Endothelial cell of umbilical vein (primary cell): ENCODE measurements at regions not wholly inside any gene's neighbourhood (a gene's known extent, or its start where the extent isn't known, plus 50 kb on each side); places are given as distances from the start of the nearest gene placed in this dataset.

Experiments
- BruUV-seq: library from RNA; stranded (reverse); fragments of 400-500 nt; replicated peaks from 2 replicates; lab custom pipeline; 2021; lab: Mats Ljungman, UMichigan
- CTCF ChIA-PET: fragments of 300-600, 350-600 bp; sonication (Branson Sonifier 250); formaldehyde crosslinking; loops from one replicate; lab custom pipeline; 2021; ENCODE audit warnings: antibody characterized with exemption, inconsistent platforms; lab: Charles Lee
- POLR2A ChIA-PET: fragments of 300-600, 350-600 bp; sonication (Branson Sonifier 250); formaldehyde crosslinking; loops from one replicate; lab custom pipeline; 2021; ENCODE audit warnings: antibody characterized with exemption, inconsistent platforms; lab: Charles Lee
- DNase-seq: peaks from one replicate; pipeline ENCODE4 v3.0.0-alpha.2; 2011; ENCODE audit warnings: low read depth, low spot score
- FAIRE-seq: peaks from 2 replicates; lab custom pipeline; 2011; peaks lifted over from hg19 to GRCh38; lab: Jason Lieb, UNC
- H2AFZ ChIP-seq: 2 replicates; pipeline ENCODE4 v1.6.0; 2012; ENCODE audit warnings: low read depth, low read length, control low read depth, inconsistent platforms
- H3K27ac ChIP-seq: 2 replicates; pipeline ENCODE4 v1.5.1; 2011; ENCODE audit warnings: low read depth, mild to moderate bottlenecking, control low read depth, low read length, moderate library complexity; ENCODE audit not compliant: insufficient read depth
- H3K27me3 ChIP-seq, 2 experiments: 2 replicates each; pipeline versions ENCODE4 v1.6.0 to v1.6.1; 2011; ENCODE audit warnings: low read length in 2 of 2, mixed read lengths in 1 of 2; ENCODE audit not compliant: control insufficient read depth in 2 of 2, insufficient read depth in 2 of 2
- H3K36me3 ChIP-seq, 2 experiments: 2 replicates in 1 of 2; 3 replicates in 1 of 2; pipeline ENCODE4 v1.5.1; 2011; ENCODE audit warnings: low read length in 2 of 2, mild to moderate bottlenecking in 1 of 2, moderate library complexity in 1 of 2; ENCODE audit not compliant: control insufficient read depth in 2 of 2, insufficient read depth in 2 of 2; ENCODE audit errors: extremely low read depth in 1 of 2
- H3K4me1 ChIP-seq: 3 replicates; pipeline ENCODE4 v1.5.1; 2011; ENCODE audit warnings: mild to moderate bottlenecking, low read length; ENCODE audit not compliant: control insufficient read depth, insufficient read depth; ENCODE audit errors: extremely low read depth
- H3K4me2 ChIP-seq: 2 replicates; pipeline ENCODE4 v1.6.1; 2011; ENCODE audit warnings: low read length, control low read depth, mixed read lengths; ENCODE audit not compliant: insufficient read depth
- H3K4me3 ChIP-seq, 3 experiments: fragments of 200-600 bp in 1 of 3; sonication (generic), shearing (Covaris generic) in 1 of 3; replicated peaks in 1 of 3; 2 replicates each; pipeline ENCODE4 v1.5.1; 2011 to 2016; ENCODE audit warnings: control low read depth in 3 of 3, low read length in 3 of 3, mild to moderate bottlenecking in 2 of 3, inconsistent platforms in 1 of 3, low read depth in 1 of 3, moderate library complexity in 1 of 3; ENCODE audit not compliant: insufficient read depth in 1 of 3
- H3K79me2 ChIP-seq: 2 replicates; pipeline ENCODE4 v1.6.0; 2012; ENCODE audit warnings: low read length, inconsistent platforms; ENCODE audit not compliant: control insufficient read depth, insufficient read depth
- H3K9ac ChIP-seq: replicated peaks from 2 replicates; pipeline ENCODE3; 2011; ENCODE audit warnings: low read length, control low read depth; ENCODE audit not compliant: insufficient read depth; ENCODE audit errors: extremely low read depth
- H3K9me1 ChIP-seq: replicated peaks from 3 replicates; pipeline ENCODE4 v1.6.0; 2011; ENCODE audit warnings: mild to moderate bottlenecking, low read length; ENCODE audit not compliant: control insufficient read depth, insufficient read depth; ENCODE audit errors: extremely low read depth
- H3K9me3 ChIP-seq: replicated peaks from 2 replicates; pipeline ENCODE4 v1.5.1; 2012; ENCODE audit warnings: low read length, inconsistent platforms; ENCODE audit not compliant: control insufficient read depth, insufficient read depth
- H4K20me1 ChIP-seq: replicated peaks from 2 replicates; pipeline ENCODE3; 2011; ENCODE audit warnings: mild to moderate bottlenecking, low read length; ENCODE audit not compliant: control insufficient read depth, insufficient read depth; ENCODE audit errors: extremely low read depth
- EZH2 ChIP-seq: IDR thresholded peaks from 2 replicates; pipeline ENCODE4 v1.6.1; 2012; ENCODE audit warnings: borderline replicate concordance, low read depth, mild to moderate bottlenecking, moderate library complexity, low read length, inconsistent platforms; ENCODE audit not compliant: severe bottlenecking
- FOS ChIP-seq: IDR thresholded peaks from 2 replicates; pipeline ENCODE4 v1.6.1; 2011; ENCODE audit warnings: mild to moderate bottlenecking, low read length, moderate library complexity, borderline replicate concordance; ENCODE audit not compliant: insufficient read depth
- GATA2 ChIP-seq: IDR thresholded peaks from 2 replicates; pipeline ENCODE4 v1.7.0; 2011; ENCODE audit warnings: low read depth, mild to moderate bottlenecking, moderate library complexity, mixed read lengths, low read length; ENCODE audit not compliant: insufficient read length, insufficient read depth
- JUN ChIP-seq: IDR thresholded peaks from 2 replicates; pipeline ENCODE4 v1.6.1; 2011; ENCODE audit warnings: borderline replicate concordance, low read depth; ENCODE audit not compliant: insufficient read length, insufficient read depth
- MAX ChIP-seq: IDR thresholded peaks from 2 replicates; pipeline ENCODE4 v1.6.1; 2011; ENCODE audit not compliant: insufficient read depth, insufficient read length
- MYC ChIP-seq: IDR thresholded peaks from one replicate; pipeline ENCODE4 v1.6.1; 2011; ENCODE audit warnings: mild to moderate bottlenecking, low read depth, low read length
- POLR2A ChIP-seq: IDR thresholded peaks from 2 replicates; pipeline ENCODE4 v1.6.1; 2012; ENCODE audit warnings: low read depth, mild to moderate bottlenecking, control low read depth, low read length
- POLR2AphosphoS5 ChIP-seq: IDR thresholded peaks from 2 replicates; pipeline ENCODE4 v1.6.1; 2012; ENCODE audit warnings: low read depth, mild to moderate bottlenecking, control low read depth, low read length, moderate library complexity; ENCODE audit not compliant: insufficient read depth
- dilution Hi-C: fragments of 300-500 bp; cut with MboI; formaldehyde crosslinking; loops from one replicate; pipeline ENCODE4 v1.15.0; 2019; ENCODE audit warnings: low sequenced_read_pairs; ENCODE audit not compliant: extremely low pct_ligation_motif_present
- intact Hi-C: fragments of 100-400 bp; cut with micrococcal nuclease; formaldehyde crosslinking; loops from one replicate; pipeline ENCODE4 v1.10.0; 2022
- TF ChIP-seq, protein P1 (sequence below), 2 donors: IDR thresholded peaks; 1 replicate in 1 of 2; 2 replicates in 1 of 2; pipeline ENCODE4 v1.5.1; 2011; ENCODE audit warnings: low read length in 2 of 2, mild to moderate bottlenecking in 2 of 2, moderate library complexity in 2 of 2, control low read depth in 1 of 2, inconsistent platforms in 1 of 2, low read depth in 1 of 2; ENCODE audit not compliant: insufficient read depth in 1 of 2; ENCODE audit errors: extremely low read depth in 1 of 2

- Histone ChIP-seq H3K9me3 (no peaks in the 10 kb centered on the region), H2AFZ (no peak overlapping the region), H3K27me3 (no peaks in the 10 kb centered on the region), H3K9me1 (no peaks in the 10 kb centered on the region), H4K20me1 (no peaks in the 10 kb centered on the region), H3K4me1 (no peaks in the 10 kb centered on the region), H3K36me3 (no peaks in the 10 kb centered on the region), H3K4me3 (no peak overlapping the region), H3K79me2 (no peaks in the 10 kb centered on the region), H3K4me2 (no peak overlapping the region), H3K9ac (no peak overlapping the region), H3K27ac (no peak overlapping the region)
- FAIRE-seq (no peak), DNase-seq (no peak)
- dilution Hi-C loops (no loop called here), intact Hi-C loops (no loop called here)
- ChIA-PET POLR2A (no interaction called here), CTCF (no interaction called here)
- no TSS peak for BruUV-seq
- no peak for TF ChIP-seq POLR2AphosphoS5
- TF ChIP-seq MAX = no peak
- no peak for TF ChIP-seq FOS
- no peak for TF ChIP-seq MYC
- no peak for TF ChIP-seq GATA2
- TF ChIP-seq EZH2 = no peak
- no peak for TF ChIP-seq JUN
Measured at GRCh38 chr1:102627145-102627544, 481.2 kb downstream of the COL11A1 start.

DNA sequence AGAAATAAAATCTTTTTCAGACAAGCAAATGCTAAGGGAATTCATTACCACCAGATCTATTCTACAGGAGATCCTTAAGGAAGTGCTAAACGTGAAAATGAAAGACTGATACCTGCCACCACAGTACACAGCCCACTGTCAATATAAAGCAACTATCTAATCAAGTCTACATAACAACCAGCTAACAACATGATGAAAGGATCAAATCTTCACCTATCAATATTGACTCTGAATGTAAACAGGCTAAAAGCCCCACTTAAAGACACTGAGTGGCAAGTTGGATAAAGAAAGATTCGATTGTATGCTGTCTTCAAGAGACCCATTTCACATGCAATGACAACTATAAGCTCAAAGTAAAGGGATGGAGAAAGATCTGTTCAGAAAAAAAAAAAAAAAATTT, 492.4 kb downstream of the COL11A1 start:
- intact Hi-C loops (no loop called here), dilution Hi-C loops (no loop called here)
- Histone ChIP-seq H3K9me1 (no peaks in the 10 kb centered on the region), H2AFZ (no peak overlapping the region), H3K9ac (no peak overlapping the region), H3K79me2 (no peaks in the 10 kb centered on the region), H4K20me1 (no peaks in the 10 kb centered on the region), H3K4me2 (no peak overlapping the region), H3K4me3 (no peak overlapping the region), H3K36me3 (no peaks in the 10 kb centered on the region), H3K9me3 (no peaks in the 10 kb centered on the region), H3K27me3 (no peaks in the 10 kb centered on the region), H3K27ac (no peak overlapping the region), H3K4me1 (no peaks in the 10 kb centered on the region)
- ChIA-PET CTCF (interaction anchor here (0.6 kb wide), 1 partner anchor 311 kb away, joined by 3 read pairs; no protein-coding TSS in a partner anchor), POLR2A (no interaction called here)
- BruUV-seq = no TSS peak
- no peak for FAIRE-seq
- no peak for DNase-seq
- TF ChIP-seq, protein P1, sequence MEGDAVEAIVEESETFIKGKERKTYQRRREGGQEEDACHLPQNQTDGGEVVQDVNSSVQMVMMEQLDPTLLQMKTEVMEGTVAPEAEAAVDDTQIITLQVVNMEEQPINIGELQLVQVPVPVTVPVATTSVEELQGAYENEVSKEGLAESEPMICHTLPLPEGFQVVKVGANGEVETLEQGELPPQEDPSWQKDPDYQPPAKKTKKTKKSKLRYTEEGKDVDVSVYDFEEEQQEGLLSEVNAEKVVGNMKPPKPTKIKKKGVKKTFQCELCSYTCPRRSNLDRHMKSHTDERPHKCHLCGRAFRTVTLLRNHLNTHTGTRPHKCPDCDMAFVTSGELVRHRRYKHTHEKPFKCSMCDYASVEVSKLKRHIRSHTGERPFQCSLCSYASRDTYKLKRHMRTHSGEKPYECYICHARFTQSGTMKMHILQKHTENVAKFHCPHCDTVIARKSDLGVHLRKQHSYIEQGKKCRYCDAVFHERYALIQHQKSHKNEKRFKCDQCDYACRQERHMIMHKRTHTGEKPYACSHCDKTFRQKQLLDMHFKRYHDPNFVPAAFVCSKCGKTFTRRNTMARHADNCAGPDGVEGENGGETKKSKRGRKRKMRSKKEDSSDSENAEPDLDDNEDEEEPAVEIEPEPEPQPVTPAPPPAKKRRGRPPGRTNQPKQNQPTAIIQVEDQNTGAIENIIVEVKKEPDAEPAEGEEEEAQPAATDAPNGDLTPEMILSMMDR (IDR thresholded peaks at IDR 0.05; ENCODE audit: extremely low read depth in 1 of 2, insufficient read depth in 1 of 2, low read depth in 1 of 2, low read length in 2 of 2) = no peak
- TF ChIP-seq EZH2 (no peak), FOS (no peak), MAX (no peak), MYC (no peak), JUN (no peak), POLR2A (no peak), GATA2 (no peak), POLR2AphosphoS5 (no peak)
